Non-pigmented ciliary epithelial cell (primary cell): ENCODE measurements at regions not wholly inside any gene's neighbourhood (a gene's known extent, or its start where the extent isn't known, plus 50 kb on each side); places are given as distances from the start of the nearest gene placed in this dataset.
"Not testable (repeated sequence)": the region's sequence is repeated elsewhere in the genome, so short reads cannot be mapped to it uniquely, and the experiment has no call there.

Experiments
- DNase-seq: peaks from one replicate; pipeline ENCODE4 v3.0.0-alpha.2; 2010; ENCODE audit warnings: low read depth

- DNase-seq = no peak
These were observed 266.3 kb downstream of the ERMARD start for GRCh38 chr6:170017603-170018320.

DNA sequence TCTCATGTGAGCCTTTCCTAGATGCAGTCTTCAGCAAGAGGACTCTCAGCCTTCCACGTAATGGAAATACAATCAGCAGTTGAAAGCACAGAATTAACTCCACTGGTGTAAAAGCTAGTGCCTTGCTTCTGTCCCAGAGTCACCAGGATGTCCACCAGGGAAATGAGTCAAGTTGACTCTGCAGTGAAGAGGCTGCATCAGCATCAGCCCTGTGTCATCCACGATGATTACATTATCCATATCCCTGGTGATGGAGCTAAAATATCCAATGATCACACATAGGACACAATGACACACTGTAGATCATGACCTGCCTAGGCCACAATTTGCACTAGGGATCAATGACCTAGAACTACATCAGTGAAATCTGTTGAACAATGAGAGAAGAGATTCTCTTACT lies 262.4 kb downstream of the ERMARD start:
- DNase-seq = no peak

DNA sequence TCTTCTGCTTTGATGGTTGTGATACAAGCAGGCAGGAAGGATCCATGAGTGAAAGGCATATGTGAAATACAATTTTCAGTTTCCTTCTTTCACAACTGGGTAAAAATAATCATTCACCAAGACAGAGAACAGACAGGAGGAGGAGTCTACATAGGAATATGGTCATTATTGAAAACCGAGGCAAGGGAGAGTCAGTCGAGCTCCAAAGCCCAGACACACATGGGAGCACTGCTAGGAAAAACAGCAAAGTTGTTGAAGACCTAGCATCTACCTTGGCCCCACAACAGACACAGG lies 260.6 kb downstream of the ERMARD start:
- no peak for DNase-seq

DNA sequence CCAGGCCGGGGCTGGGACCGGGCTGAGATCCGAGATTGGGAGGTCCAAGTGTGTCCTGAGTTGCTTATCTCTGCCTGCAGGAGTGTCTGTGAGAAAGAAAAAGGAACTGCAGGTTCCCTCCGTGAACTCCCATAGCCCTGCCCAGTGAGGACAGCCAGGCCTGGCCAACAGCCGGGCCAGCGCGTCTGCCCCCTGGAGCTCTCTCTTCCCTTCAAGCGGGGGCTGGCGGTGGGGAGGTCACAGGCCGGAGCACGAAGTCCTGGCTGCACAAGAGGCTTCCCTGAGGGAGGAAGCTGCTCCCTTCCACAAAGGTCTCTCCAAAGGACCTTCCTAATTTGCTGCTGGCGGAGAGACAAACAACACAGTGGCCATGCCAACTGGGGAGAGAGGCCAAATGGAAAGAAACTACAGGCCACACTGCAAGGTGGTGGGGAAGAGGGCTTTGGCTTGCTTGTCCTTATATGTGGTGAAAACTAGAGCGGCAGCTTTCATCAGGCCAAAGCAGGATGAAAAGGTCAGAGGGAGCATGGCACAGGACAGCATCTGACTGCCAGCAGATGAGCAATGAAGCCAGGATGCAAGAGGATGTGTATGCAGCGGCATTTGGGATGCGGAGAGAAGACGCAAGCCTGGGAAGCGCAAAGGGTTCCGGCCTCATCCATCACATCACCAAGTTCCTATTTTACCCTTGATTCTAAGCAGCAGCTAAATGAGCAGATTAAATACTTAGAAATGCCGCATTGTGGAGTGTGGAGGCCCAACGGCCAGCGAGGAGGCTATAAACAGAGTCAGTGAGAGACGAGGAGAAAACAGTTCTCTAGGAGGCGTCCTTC lies 260.0 kb downstream of the ERMARD start:
- DNase-seq = no peak

- DNase-seq = no peak
These were observed 259.3 kb downstream of the ERMARD start for GRCh38 chr6:170010665-170011203.

GRCh38 chr6:170008294-170008785 lies 256.9 kb downstream of the ERMARD start:
- DNase-seq = no peak

DNA sequence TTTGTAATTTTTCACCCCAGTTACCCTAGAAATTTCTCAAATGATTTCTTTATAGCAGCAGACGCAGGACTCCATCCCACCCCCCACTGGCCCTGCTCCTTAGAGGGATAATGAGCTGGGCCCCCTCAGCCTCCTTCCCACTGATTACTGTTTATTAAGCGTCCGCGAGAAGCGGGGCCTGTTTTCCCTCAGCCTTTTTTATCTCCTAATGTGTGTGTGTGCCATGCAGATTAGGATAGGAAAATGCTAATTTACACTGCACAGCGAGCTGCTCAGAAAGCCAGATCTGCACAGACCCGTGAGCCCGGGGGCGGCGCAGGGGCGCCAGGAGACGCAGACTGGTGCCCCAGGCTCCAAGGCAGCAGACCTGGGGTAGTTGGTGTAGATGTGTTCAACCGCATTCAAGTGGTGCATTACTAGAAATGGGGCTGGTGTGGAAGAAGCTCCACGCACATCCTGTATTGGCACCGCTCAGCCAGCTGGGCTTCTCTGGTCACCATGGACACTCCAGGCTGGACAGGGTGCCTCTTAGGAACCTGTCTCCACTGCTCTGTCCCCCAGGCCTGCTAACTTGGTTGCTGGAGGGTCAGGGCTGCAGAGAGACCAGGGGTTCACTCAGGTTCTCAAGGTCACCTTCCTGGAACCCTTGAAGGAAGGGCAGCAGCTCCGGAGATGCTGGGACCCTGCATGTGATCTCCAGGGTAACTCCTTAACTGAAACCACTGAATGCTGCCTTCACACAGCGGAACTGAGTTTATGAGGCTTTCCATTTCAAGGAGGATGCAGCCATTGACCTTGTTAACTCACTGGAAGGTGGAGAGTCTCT lies 256.3 kb downstream of the ERMARD start:
- no peak for DNase-seq

- no peak for DNase-seq
These were observed 255.6 kb downstream of the ERMARD start for GRCh38 chr6:170006900-170007467.

- DNase-seq = no peak
These were observed 254.9 kb downstream of the ERMARD start for GRCh38 chr6:170006071-170006899.

DNA sequence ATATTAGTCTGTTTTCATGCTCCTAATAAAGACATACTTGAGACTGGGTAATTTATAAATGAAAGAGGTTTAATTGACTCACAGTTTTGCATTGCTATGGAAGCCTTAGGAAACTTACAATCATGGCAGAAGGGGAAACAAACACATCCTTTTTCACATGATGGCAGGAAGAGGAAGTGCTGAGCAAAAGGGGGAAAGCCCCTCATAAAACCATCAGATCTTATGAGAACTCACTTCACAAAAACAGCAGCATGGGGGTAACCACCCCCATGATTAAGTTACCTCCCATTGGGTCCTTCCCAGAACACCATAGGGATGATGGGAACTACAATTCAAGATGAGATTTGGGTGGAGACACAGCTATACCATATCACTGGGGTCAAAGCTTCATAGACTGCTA lies 254.2 kb downstream of the ERMARD start:
- DNase-seq = no peak

- no peak for DNase-seq
These were observed 253.3 kb downstream of the ERMARD start for GRCh38 chr6:170004585-170005210.

DNA sequence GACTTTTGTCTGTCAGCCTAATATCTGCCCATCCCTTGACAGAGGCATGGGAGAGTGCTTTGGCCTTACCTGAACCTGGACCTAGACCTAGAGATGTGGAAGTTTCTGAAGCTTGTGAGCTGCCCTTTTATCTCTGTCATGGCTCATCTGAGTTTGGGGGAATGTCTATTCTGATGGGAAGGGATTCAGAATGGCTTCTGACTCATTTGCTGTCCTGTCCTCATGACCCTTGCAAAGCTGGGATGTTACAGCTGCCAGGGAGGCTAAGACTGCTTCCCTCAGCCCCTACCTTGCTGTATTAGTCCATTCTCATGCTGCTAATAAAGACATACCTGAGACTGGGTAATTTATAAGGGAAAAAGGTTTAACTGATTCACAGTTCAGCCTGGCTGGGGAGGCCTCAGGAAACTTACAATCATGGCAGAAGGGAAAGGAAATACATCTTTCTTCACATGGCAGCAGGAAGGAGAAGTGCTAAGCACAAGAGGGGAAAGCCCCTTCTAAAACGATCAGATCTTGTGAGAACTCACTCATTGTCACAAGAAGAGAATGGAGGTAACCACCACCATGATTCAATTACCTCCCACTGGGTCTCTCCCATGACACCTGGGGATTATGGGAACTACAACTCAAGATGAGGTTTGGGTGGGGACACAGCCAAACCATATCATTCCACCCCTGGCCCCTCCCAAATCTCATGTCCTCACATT lies 252.2 kb downstream of the ERMARD start:
- DNase-seq = no peak

- no peak for DNase-seq
These were observed 251.6 kb downstream of the ERMARD start for GRCh38 chr6:170003027-170003426.

- DNase-seq = not testable (repeated sequence)
These were observed 250.4 kb downstream of the ERMARD start for GRCh38 chr6:170001782-170002181.

DNA sequence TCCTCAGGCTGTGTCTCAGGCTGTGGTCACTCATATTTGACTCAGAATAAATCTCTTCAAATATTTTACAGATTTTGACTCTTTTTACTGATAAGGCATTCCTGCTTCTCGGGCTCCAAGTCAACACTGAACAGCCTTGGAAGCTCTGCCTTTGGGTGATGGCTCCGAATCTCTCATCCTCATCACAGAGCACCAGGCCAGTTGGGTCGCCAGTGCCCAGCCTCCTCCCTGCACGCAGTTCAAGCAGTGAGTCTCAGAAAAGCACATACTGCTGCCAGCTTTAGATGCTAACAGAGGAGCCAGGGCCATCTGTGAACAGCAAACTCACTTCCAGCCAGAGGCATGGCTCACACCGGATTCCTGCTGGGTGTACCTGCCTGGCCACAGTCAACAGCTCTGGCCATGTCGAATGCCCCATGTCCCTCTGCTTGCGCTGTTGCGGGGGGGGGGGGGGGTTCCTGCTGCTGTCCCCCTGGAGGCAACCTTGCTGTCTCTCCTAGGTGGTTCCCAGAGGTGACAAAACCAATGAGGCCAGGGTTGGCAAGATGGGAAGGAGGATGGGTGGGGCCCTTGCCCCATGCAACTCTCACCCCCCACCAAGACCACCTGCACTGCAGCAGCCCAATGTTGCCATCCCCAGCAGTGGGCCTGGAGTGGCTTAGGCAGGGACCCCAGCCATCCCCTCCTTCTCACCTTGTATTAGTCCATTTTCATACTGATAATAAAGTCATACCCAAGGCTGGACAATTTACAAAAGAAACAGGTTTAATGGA lies 248.8 kb downstream of the ERMARD start:
- DNase-seq = no peak

DNA sequence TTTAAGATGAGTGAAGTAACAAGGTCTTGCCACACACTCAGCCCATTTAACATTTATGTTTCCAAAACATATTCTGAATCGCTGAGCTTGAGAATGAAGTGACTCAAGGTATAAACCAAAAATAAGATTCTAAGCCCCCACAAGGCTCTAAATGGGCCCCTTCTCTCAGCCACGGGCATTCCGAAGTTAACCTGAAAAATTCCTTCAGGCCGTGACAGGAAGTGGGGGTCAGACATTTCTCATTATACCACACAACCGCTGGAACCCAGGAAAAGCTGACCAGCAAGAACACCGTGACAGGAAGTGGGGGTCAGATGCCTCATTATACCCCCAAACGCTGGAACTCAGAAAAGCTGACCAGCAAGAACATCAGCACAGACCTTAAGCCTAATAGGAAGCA lies 247.9 kb downstream of the ERMARD start:
- DNase-seq = no peak

- no peak for DNase-seq
These were observed 247.0 kb downstream of the ERMARD start for GRCh38 chr6:169998457-169998856.

GRCh38 chr6:169997930-169998218 lies 246.5 kb downstream of the ERMARD start:
- no peak for DNase-seq

DNA sequence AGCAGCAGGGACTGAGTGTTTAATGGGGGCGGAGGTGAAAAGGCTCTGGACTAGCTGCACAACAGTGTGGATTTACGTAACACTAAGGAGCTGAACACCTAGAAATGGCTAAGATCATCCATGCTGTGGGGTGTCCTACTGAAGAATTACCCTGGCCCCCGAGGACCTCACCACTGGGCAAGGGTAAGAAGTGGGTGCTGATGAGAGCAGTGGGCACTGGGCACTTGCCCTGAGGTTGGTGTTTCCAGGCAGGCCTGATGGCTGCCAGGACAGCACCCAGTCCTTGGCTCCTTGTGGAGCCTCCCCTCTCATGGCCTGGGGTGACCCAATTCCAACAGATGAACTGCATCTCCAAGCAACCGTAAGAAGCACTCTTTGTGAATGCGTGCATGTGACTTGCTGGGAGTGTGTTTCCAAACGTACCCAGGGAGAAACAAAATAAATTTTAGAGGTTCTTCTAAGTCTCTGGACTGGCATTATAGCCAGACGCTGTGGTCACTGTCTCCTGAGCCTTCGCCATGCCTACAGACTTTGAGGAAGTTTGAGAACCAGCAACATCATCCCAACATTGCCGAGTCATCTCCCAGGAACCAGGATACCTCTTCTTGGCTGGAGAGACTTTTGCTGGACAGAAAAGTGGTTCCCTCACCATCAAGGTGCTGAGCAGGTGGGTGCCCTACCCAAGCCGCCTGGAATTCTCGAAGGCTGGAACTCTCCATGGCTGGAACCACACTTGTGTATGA lies 245.9 kb downstream of the ERMARD start:
- DNase-seq = no peak
